Fibroblast of the conjunctiva (primary cell): ENCODE measurements at regions not wholly inside any gene's neighbourhood (a gene's known extent, or its start where the extent isn't known, plus 50 kb on each side); places are given as distances from the start of the nearest gene placed in this dataset.

Experiments
- DNase-seq: peaks from one replicate; pipeline ENCODE4 v3.0.0-alpha.2; 2010; ENCODE audit warnings: low read depth

DNA sequence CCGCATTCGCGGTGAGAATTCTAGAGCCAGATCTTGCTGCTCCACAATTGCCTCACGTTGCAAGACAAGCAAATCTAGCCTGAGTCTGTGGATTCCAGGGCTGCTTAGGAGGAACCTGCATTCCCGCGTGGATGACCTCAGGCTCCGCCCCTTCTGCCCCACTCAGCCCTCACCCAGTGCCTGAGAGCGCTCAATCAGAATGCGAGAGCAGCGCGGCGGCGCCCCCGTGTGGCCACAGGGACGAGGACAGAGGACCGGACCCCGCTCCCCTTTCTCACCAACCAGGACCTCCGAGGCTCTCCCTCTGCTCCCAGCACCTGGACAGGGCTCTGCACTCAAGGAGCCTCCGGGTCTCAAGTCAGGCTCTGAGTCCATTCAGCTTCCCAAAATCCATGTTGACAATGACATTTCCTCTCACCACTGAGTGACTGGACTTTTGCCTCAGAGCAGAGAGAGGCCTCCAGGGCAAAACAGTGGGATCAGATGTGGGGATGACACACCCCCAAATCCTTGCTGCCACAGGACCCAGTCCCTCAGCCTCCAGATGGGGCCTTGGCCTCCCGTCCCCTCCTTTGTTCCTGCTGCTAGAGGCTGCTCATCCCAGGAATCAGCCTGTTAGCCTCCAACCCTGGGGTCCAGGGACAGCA is 52.0 kb downstream of the RPP21 start:
- DNase-seq = peak; percentile 38

DNA sequence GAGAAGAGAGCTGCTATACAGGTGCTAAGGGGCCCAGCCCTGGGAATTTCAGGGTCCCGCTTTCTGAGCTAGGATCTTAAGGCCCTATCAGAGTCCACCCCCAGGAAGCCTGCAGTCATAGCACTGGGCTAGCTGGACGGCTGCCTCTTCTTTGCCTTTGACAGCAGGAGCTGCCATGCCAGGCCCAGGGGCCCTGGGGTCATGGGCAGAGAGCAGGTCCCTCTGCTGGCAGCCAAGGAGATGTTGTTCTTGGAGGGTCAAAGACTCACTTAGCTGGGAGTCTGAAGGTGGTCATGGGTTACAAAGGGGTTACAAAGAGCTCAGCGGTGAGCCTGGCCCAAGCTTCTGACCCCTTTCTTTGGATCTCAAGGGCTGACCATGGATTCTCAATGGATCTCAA is 52.7 kb downstream of the RPP21 start:
- DNase-seq = no peak

- no peak for DNase-seq
These were observed 54.6 kb downstream of the RPP21 start for GRCh38 chr6:30399390-30400058.

GRCh38 chr6:30405934-30406333 is 61.0 kb downstream of the RPP21 start:
- DNase-seq = no peak

DNA sequence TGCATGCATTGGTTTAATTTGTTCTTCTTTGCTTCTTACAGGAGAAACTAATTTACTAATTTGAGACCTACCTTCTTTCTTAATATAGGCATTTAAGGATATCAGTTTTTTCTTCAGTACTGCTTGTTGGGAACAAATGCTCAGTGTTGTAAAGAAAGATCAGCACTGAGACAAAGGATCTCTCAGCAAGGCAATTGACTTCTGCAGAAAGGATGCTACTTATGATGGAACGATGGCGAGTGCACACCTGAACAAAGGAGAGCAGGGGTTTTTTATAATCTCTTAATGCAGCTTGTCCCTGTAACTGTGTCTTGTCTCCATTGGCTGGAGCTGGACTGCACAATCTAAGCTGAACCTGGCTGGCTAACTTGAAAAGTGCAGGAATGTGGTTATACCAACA is 64.2 kb downstream of the RPP21 start:
- DNase-seq = no peak

DNA sequence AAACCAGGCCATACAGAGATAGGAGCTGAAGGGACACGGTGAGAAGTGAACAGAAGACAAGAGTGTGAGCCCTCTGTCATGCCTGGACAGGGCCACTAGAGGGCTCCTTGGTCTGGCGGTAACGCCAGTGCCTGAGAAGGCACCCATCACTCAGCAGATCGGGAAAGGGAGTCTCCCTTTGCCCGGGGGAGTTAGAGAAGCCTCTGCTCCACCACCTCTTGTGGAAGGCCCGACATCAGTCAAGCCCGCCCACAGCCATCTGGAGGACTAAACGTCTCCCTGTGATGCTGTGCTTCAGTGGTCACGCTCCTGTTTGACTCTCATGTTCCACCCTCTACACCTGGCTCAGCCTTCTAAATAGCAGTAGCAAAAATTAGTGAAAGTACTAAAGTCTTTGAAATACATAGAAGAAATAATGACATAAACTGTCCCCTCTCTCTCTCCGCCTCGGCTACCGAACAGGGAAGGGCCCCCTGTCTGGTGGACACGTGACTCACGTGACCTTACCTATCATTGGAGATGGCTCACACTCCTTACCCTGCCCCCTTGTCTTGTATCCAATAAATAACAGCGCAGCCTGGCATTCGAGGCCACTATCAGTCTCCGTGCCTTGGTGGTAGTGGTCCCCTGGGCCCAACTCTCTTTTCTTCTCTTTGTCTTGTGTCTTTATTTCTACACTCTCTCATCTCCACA is 66.7 kb downstream of the RPP21 start:
- DNase-seq = peak; percentile 30

GRCh38 chr6:30418448-30418847 is 70.9 kb upstream of the HLA-E start:
- DNase-seq = no peak

GRCh38 chr6:30424549-30424948 is 64.8 kb upstream of the HLA-E start:
- DNase-seq = no peak
